Mesenchymal stem cell (in vitro differentiated cells and primary cell): ENCODE measurements at regions not wholly inside any gene's neighbourhood (a gene's known extent, or its start where the extent isn't known, plus 50 kb on each side); places are given as distances from the start of the nearest gene placed in this dataset. TPM values are rescaled to one million over a fixed set of nuclear protein-coding genes. Genes with fewer than 3 reads are reported as not detected.

Experiments
- small RNA-seq: library from polyadenylated mRNA; stranded (forward); fragments of <200 nt; extraction: miRNeasy Mini kit (QIAGEN cat#:217004); gene quantifications from one replicate; pipeline ENCODE3, GENCODE V24; 2013; ENCODE audit warnings: low read depth

Small RNA genes in the stretch of these regions (small RNA-seq; reads per million reads assigned to genes)
- gene RNA5SP40, result not detected
